HepG2 (cell line): ENCODE measurements at regions not wholly inside any gene's neighbourhood (a gene's known extent, or its start where the extent isn't known, plus 50 kb on each side); places are given as distances from the start of the nearest gene placed in this dataset.
"Not testable (repeated sequence)": the region's sequence is repeated elsewhere in the genome, so short reads cannot be mapped to it uniquely, and the experiment has no call there.

Experiments
- ATAC-seq: fragments of 200-7000 bp; cut with Tn5 transposase; 3 replicates; pipeline ENCODE4 v1.9.1; 2020; ENCODE audit warnings: mild to moderate bottlenecking, moderate library complexity
- BruUV-seq: library from RNA; stranded (reverse); fragments of 400-500 nt; replicated peaks from 2 replicates; lab custom pipeline; 2021; lab: Mats Ljungman, UMichigan
- CTCF ChIA-PET: fragments of 300-600 bp; formaldehyde crosslinking; extraction: SDS; loops from one replicate; lab custom pipeline; 2021; ENCODE audit warnings: low total read pairs, inconsistent platforms, low intra/inter-chr PET ratio; lab: Yijun Ruan, JAX
- POLR2A ChIA-PET: fragments of 350-600 bp; sonication (Branson Sonifier 250); formaldehyde crosslinking; loops from one replicate; lab custom pipeline; 2020; ENCODE audit warnings: antibody characterized with exemption, inconsistent platforms; lab: Yijun Ruan, JAX
- DNase-seq: peaks from one replicate; pipeline ENCODE4 v3.0.0-alpha.2; 2015; ENCODE audit warnings: low spot score
- FAIRE-seq: peaks from 3 replicates; lab custom pipeline; 2011; peaks lifted over from hg19 to GRCh38; lab: Jason Lieb, UNC
- H2AFZ ChIP-seq: one replicate; pipeline ENCODE4 v1.6.1; 2011; ENCODE audit warnings: low read length, inconsistent platforms
- H3K27ac ChIP-seq: fragments of 300-600 bp; 3 replicates; pipeline ENCODE4 v1.8.0; 2011; ENCODE audit warnings: mixed run types, mild to moderate bottlenecking, mixed read lengths, low read length, inconsistent platforms; ENCODE audit not compliant: insufficient read depth; ENCODE audit errors: extremely low read length
- H3K27me3 ChIP-seq, 2 experiments: fragments of 200-600 bp in 1 of 2; 2 replicates in 1 of 2; 3 replicates in 1 of 2; pipeline versions ENCODE4 v1.6.0 to v1.8.0; 2011; ENCODE audit warnings: low read length in 2 of 2, mild to moderate bottlenecking in 2 of 2, moderate library complexity in 2 of 2, inconsistent platforms in 1 of 2; ENCODE audit not compliant: insufficient read depth in 2 of 2, control insufficient read depth in 1 of 2
- H3K36me3 ChIP-seq, 2 experiments: fragments of 200-600 bp in 1 of 2; replicated peaks in 1 of 2; 2 replicates in 1 of 2; 3 replicates in 1 of 2; pipeline versions ENCODE4 v1.5.1 to v1.8.0; 2011; ENCODE audit warnings: low read length in 2 of 2, inconsistent platforms in 1 of 2; ENCODE audit not compliant: insufficient read depth in 2 of 2, control insufficient read depth in 1 of 2
- H3K4me1 ChIP-seq: 2 replicates; pipeline ENCODE4 v1.5.1; 2012; ENCODE audit warnings: low read length, inconsistent platforms; ENCODE audit not compliant: insufficient read depth
- H3K4me2 ChIP-seq: 2 replicates; pipeline ENCODE4 v1.6.0; 2011; ENCODE audit warnings: low read depth, low read length, inconsistent platforms
- H3K4me3 ChIP-seq, 3 experiments: fragments of 200-600 bp in 1 of 3; sonication (generic), shearing (Covaris generic) in 1 of 3; replicated peaks in 1 of 3; 2 replicates each; pipeline ENCODE4 v1.5.1; 2011 to 2016; ENCODE audit warnings: low read length in 3 of 3, inconsistent platforms in 2 of 3, low read depth in 2 of 3, mild to moderate bottlenecking in 2 of 3, control low read depth in 1 of 3, mixed read lengths in 1 of 3; ENCODE audit not compliant: insufficient read depth in 1 of 3
- H3K79me2 ChIP-seq: one replicate; pipeline ENCODE4 v1.6.1; 2011; ENCODE audit warnings: low read length, inconsistent platforms; ENCODE audit not compliant: insufficient read depth
- H3K9ac ChIP-seq: 2 replicates; pipeline ENCODE4 v1.6.0; 2011; ENCODE audit warnings: mild to moderate bottlenecking, low read depth, low read length, inconsistent platforms; ENCODE audit not compliant: insufficient read depth
- H3K9me3 ChIP-seq: 2 replicates; pipeline ENCODE4 v1.5.1; 2012; ENCODE audit warnings: mild to moderate bottlenecking, low read length
- H4K20me1 ChIP-seq: 2 replicates; pipeline ENCODE4 v1.6.0; 2011; ENCODE audit warnings: inconsistent platforms, mild to moderate bottlenecking, low read length, moderate library complexity; ENCODE audit not compliant: insufficient read depth
- ATRX ChIP-seq: sonication (generic); formaldehyde crosslinking; IDR thresholded peaks from 2 replicates; pipeline ENCODE4 v1.4.0; 2020; ENCODE audit warnings: missing genetic modification reagents, borderline replicate concordance
- E2F1 ChIP-seq: sonication (generic); formaldehyde crosslinking; IDR thresholded peaks from 2 replicates; pipeline ENCODE4 v1.5.0; 2020; ENCODE audit warnings: missing genetic modification reagents
- HHEX ChIP-seq: IDR thresholded peaks from 2 replicates; pipeline ENCODE4 v1.6.1; 2016; ENCODE audit warnings: control low read depth
- HNF4A ChIP-seq: sonication (generic); formaldehyde crosslinking; IDR thresholded peaks from 2 replicates; pipeline ENCODE4 v1.4.0; 2020; ENCODE audit warnings: missing genetic modification reagents
- NR2F2 ChIP-seq: IDR thresholded peaks from 2 replicates; pipeline ENCODE4 v1.6.1; 2012; ENCODE audit warnings: low read depth, inconsistent platforms, borderline replicate concordance
- SCMH1 ChIP-seq: sonication (generic); formaldehyde crosslinking; IDR thresholded peaks from 2 replicates; pipeline ENCODE4 v1.9.0; 2021; ENCODE audit warnings: missing genetic modification reagents, mild to moderate bottlenecking, borderline replicate concordance
- ZNF326 ChIP-seq: sonication (generic); formaldehyde crosslinking; IDR thresholded peaks from 2 replicates; pipeline ENCODE4 v1.4.0; 2020; ENCODE audit warnings: missing genetic modification reagents, borderline replicate concordance
- ZNF44 ChIP-seq: sonication (generic); formaldehyde crosslinking; IDR thresholded peaks from 2 replicates; pipeline ENCODE4 v1.5.1; 2020; ENCODE audit warnings: mild to moderate bottlenecking, missing genetic modification reagents
- ZNF614 ChIP-seq: IDR thresholded peaks from 2 replicates; pipeline ENCODE4 v1.6.1; 2018; ENCODE audit warnings: missing biosample characterization, missing genetic modification reagents, inconsistent platforms, borderline replicate concordance
- WGBS: methylation state at CpG from one replicate; pipeline ENCODE4 v1.1.6; 2017; ENCODE audit warnings: low lambda C conversion rate; 5-methylcytosine and 5-hydroxymethylcytosine counted together
- in situ Hi-C: cut with HindIII; loops from 2 replicates; pipeline ENCODE4 v1.10.0; 2017; ENCODE audit warnings: low pct_unique_long_range_greater_than_20kb; ENCODE audit not compliant: extremely low pct_ligation_motif_present
- intact Hi-C: fragments of 100-400 bp; cut with micrococcal nuclease; formaldehyde crosslinking; loops from one replicate; pipeline ENCODE4 v1.10.0; 2022; ENCODE audit not compliant: unreplicated experiment
- TF ChIP-seq, protein P1 (sequence below): sonication (generic); formaldehyde crosslinking; IDR thresholded peaks from 2 replicates; pipeline ENCODE4 v1.8.0; 2022; ENCODE audit warnings: low read depth, missing genetic modification reagents
- TF ChIP-seq, protein P2 (sequence below): sonication (generic); formaldehyde crosslinking; IDR thresholded peaks from 2 replicates; pipeline ENCODE4 v1.5.1; 2020; ENCODE audit warnings: mild to moderate bottlenecking, missing genetic modification reagents, borderline replicate concordance
- TF ChIP-seq, protein P3 (sequence below): IDR thresholded peaks from 2 replicates; pipeline ENCODE4 v1.6.1; 2016; ENCODE audit warnings: low read depth, control low read depth

DNA sequence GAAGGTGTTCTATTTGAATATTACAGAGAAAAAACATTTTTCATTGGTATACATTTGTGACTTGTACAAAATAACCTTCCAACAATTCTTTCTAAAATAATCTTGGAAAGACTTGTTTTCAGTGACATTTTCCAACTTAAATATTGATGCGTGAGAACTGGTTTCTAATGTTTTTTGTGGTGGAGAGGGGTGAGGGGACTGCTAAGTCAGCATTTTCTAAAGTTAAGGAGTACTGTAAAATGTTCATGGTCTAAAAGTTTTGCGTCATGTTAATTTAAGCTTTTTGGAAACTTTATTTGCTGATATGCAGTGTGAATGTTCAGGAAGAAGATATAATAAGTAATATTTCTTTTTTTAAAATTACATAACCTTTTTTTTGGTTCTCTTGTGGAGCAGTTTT lies 229.3 kb downstream of the MAGEB5 start (continued):
- TF ChIP-seq E2F1 (CRISPR knock-in tag) (no peak), NR2F2 (no peak), ZNF326 (no peak)

GRCh38 chrX:26444417-26444816 lies 228.4 kb downstream of the MAGEB5 start:
- DNase-seq, H3K9me3 ChIP-seq, intact Hi-C loops, H3K4me3 ChIP-seq, CTCF ChIA-PET, POLR2A ChIA-PET, H3K27me3 ChIP-seq, H3K79me2 ChIP-seq, FAIRE-seq, H2AFZ ChIP-seq, in situ Hi-C loops, H3K4me1 ChIP-seq, BruUV-seq, H3K4me2 ChIP-seq, H3K27ac ChIP-seq, ATAC-seq, H3K36me3 ChIP-seq, H3K9ac ChIP-seq, H4K20me1 ChIP-seq: not testable (repeated sequence)
- 31% methylated on average over 3 of the region's 3 CpGs for WGBS

DNA sequence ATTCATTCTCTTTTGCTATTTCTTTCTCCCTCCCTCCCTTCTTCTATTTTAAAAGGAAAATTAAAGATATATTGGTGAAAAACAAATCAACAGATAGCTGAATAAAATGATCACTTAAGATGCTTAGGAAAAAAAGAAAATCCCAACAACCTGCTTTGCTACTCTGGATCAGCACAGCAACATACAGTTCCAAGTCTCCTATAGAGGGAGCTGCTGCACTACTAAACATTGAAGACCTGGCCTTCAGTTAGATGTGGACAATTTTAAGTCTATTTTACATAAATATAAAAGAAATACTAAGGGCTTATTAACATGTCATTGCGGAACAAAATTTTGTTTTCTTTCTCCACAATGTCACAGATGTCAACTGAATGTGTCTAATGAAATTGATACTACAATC lies 226.4 kb downstream of the MAGEB5 start:
- WGBS, result 7% methylated on average over 1 of the region's 1 CpG
- H3K36me3 ChIP-seq, result no peaks in the 10 kb centered on the region
- no peaks in the 10 kb centered on the region for H3K9me3 ChIP-seq
- H3K4me2 ChIP-seq, result no peak overlapping the region
- FAIRE-seq (no peak), ATAC-seq (no peak), DNase-seq (no peak)
- no peaks in the 10 kb centered on the region for H4K20me1 ChIP-seq
- no peaks in the 10 kb centered on the region for H3K79me2 ChIP-seq
- no peak overlapping the region for H3K9ac ChIP-seq
- H2AFZ ChIP-seq, result no peak overlapping the region
- in situ Hi-C loops, result no loop called here
- H3K27ac ChIP-seq, result no peak overlapping the region
- intact Hi-C loops, result no loop called here
- no peaks in the 10 kb centered on the region for H3K4me1 ChIP-seq
- POLR2A ChIA-PET, result no interaction called here
- H3K4me3 ChIP-seq, result no peak overlapping the region
- CTCF ChIA-PET, result no interaction called here
- no peaks in the 10 kb centered on the region for H3K27me3 ChIP-seq
- no TSS peak for BruUV-seq
- TF ChIP-seq ZNF614 (CRISPR knock-in tag) (no peak), HNF4A (CRISPR knock-in tag) (no peak), HHEX (CRISPR knock-in tag) (no peak), ZNF44 (CRISPR knock-in tag) (no peak), SCMH1 (CRISPR knock-in tag) (no peak), ATRX (CRISPR knock-in tag) (no peak)
- TF ChIP-seq, protein P1, sequence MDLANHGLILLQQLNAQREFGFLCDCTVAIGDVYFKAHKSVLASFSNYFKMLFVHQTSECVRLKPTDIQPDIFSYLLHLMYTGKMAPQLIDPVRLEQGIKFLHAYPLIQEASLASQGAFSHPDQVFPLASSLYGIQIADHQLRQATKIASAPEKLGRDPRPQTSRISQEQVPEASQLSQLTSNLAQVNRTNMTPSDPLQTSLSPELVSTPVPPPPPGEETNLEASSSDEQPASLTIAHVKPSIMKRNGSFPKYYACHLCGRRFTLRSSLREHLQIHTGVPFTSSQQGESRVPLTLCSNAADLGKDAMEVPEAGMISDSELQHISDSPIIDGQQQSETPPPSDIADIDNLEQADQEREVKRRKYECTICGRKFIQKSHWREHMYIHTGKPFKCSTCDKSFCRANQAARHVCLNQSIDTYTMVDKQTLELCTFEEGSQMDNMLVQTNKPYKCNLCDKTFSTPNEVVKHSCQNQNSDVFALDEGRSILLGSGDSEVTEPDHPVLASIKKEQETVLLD, result no peak
- TF ChIP-seq, protein P2, sequence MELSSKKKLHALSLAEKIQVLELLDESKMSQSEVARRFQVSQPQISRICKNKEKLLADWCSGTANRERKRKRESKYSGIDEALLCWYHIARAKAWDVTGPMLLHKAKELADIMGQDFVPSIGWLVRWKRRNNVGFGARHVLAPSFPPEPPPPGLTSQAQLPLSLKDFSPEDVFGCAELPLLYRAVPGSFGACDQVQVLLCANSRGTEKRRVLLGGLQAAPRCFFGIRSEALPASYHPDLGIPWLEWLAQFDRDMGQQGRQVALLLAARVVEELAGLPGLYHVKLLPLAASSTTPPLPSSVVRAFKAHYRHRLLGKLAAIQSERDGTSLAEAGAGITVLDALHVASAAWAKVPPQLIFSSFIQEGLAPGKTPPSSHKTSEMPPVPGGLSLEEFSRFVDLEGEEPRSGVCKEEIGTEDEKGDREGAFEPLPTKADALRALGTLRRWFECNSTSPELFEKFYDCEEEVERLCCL (CRISPR knock-in tag), result no peak
- TF ChIP-seq, protein P3, sequence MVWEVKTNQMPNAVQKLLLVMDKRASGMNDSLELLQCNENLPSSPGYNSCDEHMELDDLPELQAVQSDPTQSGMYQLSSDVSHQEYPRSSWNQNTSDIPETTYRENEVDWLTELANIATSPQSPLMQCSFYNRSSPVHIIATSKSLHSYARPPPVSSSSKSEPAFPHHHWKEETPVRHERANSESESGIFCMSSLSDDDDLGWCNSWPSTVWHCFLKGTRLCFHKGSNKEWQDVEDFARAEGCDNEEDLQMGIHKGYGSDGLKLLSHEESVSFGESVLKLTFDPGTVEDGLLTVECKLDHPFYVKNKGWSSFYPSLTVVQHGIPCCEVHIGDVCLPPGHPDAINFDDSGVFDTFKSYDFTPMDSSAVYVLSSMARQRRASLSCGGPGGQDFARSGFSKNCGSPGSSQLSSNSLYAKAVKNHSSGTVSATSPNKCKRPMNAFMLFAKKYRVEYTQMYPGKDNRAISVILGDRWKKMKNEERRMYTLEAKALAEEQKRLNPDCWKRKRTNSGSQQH (CRISPR knock-in tag), result no peak
